ENCODE measurements at regions not wholly inside any gene's neighbourhood (a gene's known extent, or its start where the extent isn't known, plus 50 kb on each side); places are given as distances from the start of the nearest gene placed in this dataset.
A peak's percentile ranks its signal among the peaks of the same experiment; 100 is the strongest.

DNA sequence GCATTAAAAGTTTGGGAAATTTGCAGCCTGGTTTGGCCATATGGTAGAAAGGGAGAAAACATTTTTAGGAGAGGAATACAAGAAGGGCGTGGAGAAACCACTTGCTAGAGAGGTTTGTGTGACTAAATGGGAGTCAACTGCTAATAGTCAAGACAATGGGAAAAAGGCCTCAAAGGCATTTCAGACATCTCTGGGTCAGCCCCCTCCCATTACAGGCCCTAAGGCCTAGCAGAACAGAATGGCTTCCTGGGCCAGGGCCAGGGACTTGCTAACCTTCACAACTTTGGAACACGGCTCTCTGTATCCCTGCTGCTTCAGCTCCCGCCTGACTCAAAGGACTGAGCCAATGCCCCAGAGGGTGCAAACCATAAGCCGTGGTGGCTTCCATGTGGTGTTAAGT, 752.3 kb upstream of the ADAMTS5 start:
- TF ChIP-seq, protein P1, sequence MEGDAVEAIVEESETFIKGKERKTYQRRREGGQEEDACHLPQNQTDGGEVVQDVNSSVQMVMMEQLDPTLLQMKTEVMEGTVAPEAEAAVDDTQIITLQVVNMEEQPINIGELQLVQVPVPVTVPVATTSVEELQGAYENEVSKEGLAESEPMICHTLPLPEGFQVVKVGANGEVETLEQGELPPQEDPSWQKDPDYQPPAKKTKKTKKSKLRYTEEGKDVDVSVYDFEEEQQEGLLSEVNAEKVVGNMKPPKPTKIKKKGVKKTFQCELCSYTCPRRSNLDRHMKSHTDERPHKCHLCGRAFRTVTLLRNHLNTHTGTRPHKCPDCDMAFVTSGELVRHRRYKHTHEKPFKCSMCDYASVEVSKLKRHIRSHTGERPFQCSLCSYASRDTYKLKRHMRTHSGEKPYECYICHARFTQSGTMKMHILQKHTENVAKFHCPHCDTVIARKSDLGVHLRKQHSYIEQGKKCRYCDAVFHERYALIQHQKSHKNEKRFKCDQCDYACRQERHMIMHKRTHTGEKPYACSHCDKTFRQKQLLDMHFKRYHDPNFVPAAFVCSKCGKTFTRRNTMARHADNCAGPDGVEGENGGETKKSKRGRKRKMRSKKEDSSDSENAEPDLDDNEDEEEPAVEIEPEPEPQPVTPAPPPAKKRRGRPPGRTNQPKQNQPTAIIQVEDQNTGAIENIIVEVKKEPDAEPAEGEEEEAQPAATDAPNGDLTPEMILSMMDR (IDR thresholded peaks at IDR 0.05; ENCODE audit: borderline replicate concordance, insufficient read depth, low read depth, low read length): no peak
- no peak overlapping the region for H3K4me3 ChIP-seq (ENCODE audit: low read depth, low read length)

DNA sequence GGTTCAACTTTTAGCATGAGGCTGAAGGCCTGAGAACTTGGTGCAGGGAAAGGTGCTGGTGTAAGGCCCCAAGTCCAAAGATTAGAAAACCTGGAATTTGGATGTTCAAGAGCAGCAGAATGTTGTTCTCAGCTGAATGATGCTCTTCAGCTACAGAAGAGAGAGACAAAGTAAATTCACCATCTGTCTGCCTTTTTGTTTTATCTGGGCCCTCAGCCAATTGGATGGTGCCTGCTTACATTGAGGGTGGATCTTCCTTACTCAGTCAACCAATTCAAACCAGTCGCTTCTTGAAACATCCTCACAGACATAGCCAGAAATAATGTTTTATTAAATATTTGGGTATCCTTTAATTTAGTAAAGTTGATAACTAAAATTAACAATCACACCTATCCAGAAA, 748.2 kb upstream of the ADAMTS5 start:
- no peak overlapping the region for H3K4me3 ChIP-seq (ENCODE audit: low read depth, low read length)
- TF ChIP-seq, protein P1 (IDR thresholded peaks at IDR 0.05; ENCODE audit: borderline replicate concordance, insufficient read depth, low read depth, low read length): no peak

DNA sequence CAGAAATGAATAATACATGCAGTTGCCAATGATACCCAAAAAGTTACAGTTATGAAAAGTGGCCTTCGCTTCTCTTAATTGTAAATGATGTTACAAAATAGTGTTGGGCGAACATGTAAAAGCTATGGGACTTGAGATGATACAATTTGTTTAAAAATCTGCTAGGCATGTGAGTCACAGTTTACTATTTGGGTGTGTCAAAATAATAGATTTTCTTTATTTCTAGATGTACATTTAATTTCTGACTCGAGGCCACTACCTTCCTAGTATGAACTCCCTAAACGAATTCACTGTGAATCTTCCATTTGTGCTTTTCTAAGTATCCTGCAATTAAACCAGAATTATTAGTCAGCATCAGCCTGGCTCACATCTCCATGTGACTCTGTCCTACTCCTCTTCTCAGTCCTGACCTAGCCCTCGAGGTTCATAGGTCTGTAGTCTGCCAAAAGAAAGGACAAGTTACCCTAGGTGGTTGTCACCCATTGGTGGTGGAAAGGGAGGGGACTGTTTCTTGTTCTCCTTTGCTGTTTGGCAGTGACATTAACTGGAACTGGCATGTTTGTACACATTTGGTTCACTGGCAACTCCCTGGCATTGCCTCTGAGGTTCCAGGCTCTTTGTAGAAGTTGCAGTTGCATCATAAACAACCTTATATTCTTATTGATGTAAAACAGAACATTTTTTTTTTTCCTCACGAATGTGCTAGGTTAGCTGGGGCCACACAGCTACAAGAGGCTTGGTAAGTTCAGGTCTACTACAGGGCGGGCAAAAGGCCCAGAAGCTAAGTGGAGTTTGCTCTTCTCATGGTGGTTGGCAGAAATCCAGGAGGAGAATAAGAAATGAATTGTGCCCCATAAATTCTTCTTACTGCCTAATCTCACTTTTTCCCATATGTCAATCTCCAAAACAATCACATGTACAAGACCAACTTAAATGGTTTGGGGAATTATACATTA, 746.5 kb upstream of the ADAMTS5 start:
- no peak overlapping the region for H3K4me3 ChIP-seq (ENCODE audit: low read depth, low read length)
- TF ChIP-seq, protein P1 (IDR thresholded peaks at IDR 0.05; ENCODE audit: borderline replicate concordance, insufficient read depth, low read depth, low read length): no peak

GRCh38 chr21:27704567-27705166, 737.8 kb upstream of the ADAMTS5 start:
- H3K4me3 ChIP-seq (ENCODE audit: low read depth, low read length): no peak overlapping the region
- TF ChIP-seq, protein P1 (IDR thresholded peaks at IDR 0.05; ENCODE audit: borderline replicate concordance, insufficient read depth, low read depth, low read length): no peak

DNA sequence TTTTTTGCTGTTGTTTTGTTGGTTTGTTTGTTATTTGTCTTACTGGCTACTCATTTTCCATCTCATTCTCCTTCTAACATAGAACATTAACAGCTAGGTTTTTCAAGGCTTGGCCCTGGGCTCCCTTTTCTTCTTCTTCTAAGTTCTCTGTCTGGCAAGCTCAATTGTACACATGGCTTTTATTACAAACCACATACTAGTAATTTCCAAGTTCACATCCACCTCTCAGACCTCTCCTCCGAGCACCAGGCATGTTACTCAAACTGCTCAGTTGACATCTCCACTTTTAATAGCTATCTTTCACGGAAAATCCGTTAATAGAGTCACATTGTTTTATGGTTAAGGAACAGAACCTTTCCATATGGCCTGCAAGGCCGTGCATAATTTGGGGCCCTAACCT, 736.9 kb upstream of the ADAMTS5 start:
- TF ChIP-seq, protein P1 (IDR thresholded peaks at IDR 0.05; ENCODE audit: borderline replicate concordance, insufficient read depth, low read depth, low read length): no peak
- H3K4me3 ChIP-seq (ENCODE audit: low read depth, low read length): no peak overlapping the region

GRCh38 chr21:27700974-27701614, 734.2 kb upstream of the ADAMTS5 start:
- TF ChIP-seq, protein P1 (IDR thresholded peaks at IDR 0.05; ENCODE audit: borderline replicate concordance, insufficient read depth, low read depth, low read length): peak; percentile 28; the same call in 1 of the 2 replicates
- no peak overlapping the region for H3K4me3 ChIP-seq (ENCODE audit: low read depth, low read length)
